Natural killer cell (primary cell): ENCODE measurements at regions not wholly inside any gene's neighbourhood (a gene's known extent, or its start where the extent isn't known, plus 50 kb on each side); places are given as distances from the start of the nearest gene placed in this dataset.

Experiments
- ATAC-seq, 3 donors: fragments of 150-1000 bp in 2 of 3; fragments of 200-7000 bp in 1 of 3; cut with Tn5 transposase; 1 replicate in 1 of 3; 2 replicates in 2 of 3; pipeline ENCODE4 v1.10.0; 2021; ENCODE audit warnings: mild to moderate bottlenecking in 2 of 3, moderate library complexity in 2 of 3
- DNase-seq, 2 donors: peaks; one replicate each; pipeline versions ENCODE4 v3.0.0 to v3.0.0-alpha.2; 2013 to 2021; ENCODE audit warnings: mixed read lengths in 1 of 2
- H3K27ac ChIP-seq: one replicate; pipeline ENCODE4 v1.5.1; 2013; ENCODE audit warnings: mild to moderate bottlenecking, low read length
- H3K27me3 ChIP-seq: one replicate; pipeline ENCODE4 v1.6.1; 2013; ENCODE audit warnings: low read length; ENCODE audit not compliant: control insufficient read depth, insufficient read depth
- H3K36me3 ChIP-seq: one replicate; pipeline ENCODE4 v1.6.1; 2013; ENCODE audit warnings: low read length; ENCODE audit not compliant: control insufficient read depth, insufficient read depth
- H3K4me1 ChIP-seq: one replicate; pipeline ENCODE4 v1.6.1; 2013; ENCODE audit warnings: low read length; ENCODE audit not compliant: control insufficient read depth, insufficient read depth
- H3K4me3 ChIP-seq: one replicate; pipeline ENCODE4 v1.5.1; 2013; ENCODE audit warnings: low read length
- H3K9me3 ChIP-seq: one replicate; pipeline ENCODE4 v1.6.1; 2013; ENCODE audit warnings: low read length; ENCODE audit not compliant: control insufficient read depth, insufficient read depth
- H3K27ac Mint-ChIP-seq, 2 donors: one replicate each; pipeline ENCODE4 v1.8.0; 2022; ENCODE audit warnings: mild to moderate bottlenecking in 2 of 2, mixed read lengths in 2 of 2, moderate library complexity in 1 of 2
- H3K27me3 Mint-ChIP-seq, 2 donors: one replicate each; pipeline ENCODE4 v1.8.0; 2022; ENCODE audit warnings: low read depth in 2 of 2, mixed read lengths in 2 of 2
- H3K36me3 Mint-ChIP-seq: one replicate; pipeline ENCODE4 v1.8.0; 2022; ENCODE audit warnings: mixed read lengths
- H3K4me1 Mint-ChIP-seq, 2 donors: one replicate each; pipeline ENCODE4 v1.8.0; 2022; ENCODE audit warnings: mixed read lengths in 2 of 2
- H3K4me3 Mint-ChIP-seq: one replicate; pipeline ENCODE4 v1.8.0; 2022; ENCODE audit warnings: mild to moderate bottlenecking, moderate library complexity, mixed read lengths
- H3K9me3 Mint-ChIP-seq, 2 donors: one replicate each; pipeline ENCODE4 v1.8.0; 2022; ENCODE audit warnings: mixed read lengths in 2 of 2
- WGBS: methylation state at CpG from one replicate; pipeline ENCODE4 v1.1.7; 2013; ENCODE audit warnings: missing lambda C conversion rate; ENCODE audit not compliant: insufficient coverage; 5-methylcytosine and 5-hydroxymethylcytosine counted together
- intact Hi-C: fragments of 100-400 bp; cut with micrococcal nuclease; formaldehyde crosslinking; loops from one replicate; pipeline ENCODE4 v1.14.2; 2022
- TF ChIP-seq, protein P1 (sequence below): fragments of 200-600 bp; IDR thresholded peaks from one replicate; pipeline ENCODE4 v1.8.0; 2022; ENCODE audit warnings: antibody characterized with exemption

DNA sequence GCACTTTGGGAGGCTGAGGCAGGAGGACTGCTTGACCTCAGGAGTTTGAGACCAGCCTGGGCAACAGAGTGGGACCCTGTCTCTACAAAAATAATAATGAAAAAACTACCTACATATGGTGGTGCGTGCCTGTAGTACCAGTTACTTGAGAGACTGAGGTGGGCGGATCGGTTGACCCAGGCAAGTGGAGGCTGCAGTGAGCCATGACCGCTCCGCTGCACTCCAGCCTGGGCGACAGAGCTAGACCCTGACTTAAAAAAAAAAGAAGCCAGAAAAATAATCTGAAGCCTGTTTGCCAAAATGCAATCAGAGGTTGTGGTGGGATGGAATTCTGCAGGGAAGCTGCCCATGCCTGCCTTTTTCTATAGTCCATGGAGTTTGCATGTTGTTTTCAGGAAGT is 50.4 kb upstream of the GGTA1 start:
- Mint-ChIP-seq H3K4me3 (no peak overlapping the region), H3K36me3 (no peaks in the 10 kb centered on the region), H3K9me3 (no peaks in the 10 kb centered on the region), H3K27me3 (peaks cover 7 to 18% of the 10 kb centered on the region in 2 donors), H3K4me1 (peaks cover 0 to 20% of the 10 kb centered on the region in 2 donors), H3K27ac (no peak overlapping the region)
- 91% methylated on average over 6 of the region's 6 CpGs for WGBS
- H3K27me3 ChIP-seq, result no peaks in the 10 kb centered on the region
- no peak overlapping the region for H3K4me3 ChIP-seq
- ATAC-seq, result no peak
- TF ChIP-seq, protein P1, sequence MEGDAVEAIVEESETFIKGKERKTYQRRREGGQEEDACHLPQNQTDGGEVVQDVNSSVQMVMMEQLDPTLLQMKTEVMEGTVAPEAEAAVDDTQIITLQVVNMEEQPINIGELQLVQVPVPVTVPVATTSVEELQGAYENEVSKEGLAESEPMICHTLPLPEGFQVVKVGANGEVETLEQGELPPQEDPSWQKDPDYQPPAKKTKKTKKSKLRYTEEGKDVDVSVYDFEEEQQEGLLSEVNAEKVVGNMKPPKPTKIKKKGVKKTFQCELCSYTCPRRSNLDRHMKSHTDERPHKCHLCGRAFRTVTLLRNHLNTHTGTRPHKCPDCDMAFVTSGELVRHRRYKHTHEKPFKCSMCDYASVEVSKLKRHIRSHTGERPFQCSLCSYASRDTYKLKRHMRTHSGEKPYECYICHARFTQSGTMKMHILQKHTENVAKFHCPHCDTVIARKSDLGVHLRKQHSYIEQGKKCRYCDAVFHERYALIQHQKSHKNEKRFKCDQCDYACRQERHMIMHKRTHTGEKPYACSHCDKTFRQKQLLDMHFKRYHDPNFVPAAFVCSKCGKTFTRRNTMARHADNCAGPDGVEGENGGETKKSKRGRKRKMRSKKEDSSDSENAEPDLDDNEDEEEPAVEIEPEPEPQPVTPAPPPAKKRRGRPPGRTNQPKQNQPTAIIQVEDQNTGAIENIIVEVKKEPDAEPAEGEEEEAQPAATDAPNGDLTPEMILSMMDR, result no peak
- H3K4me1 ChIP-seq, result peaks cover 17% of the 10 kb centered on the region
- H3K36me3 ChIP-seq, result no peaks in the 10 kb centered on the region
- DNase-seq, result no peak
- intact Hi-C loops, result loop anchor here (1.0 kb wide), 1 partner anchor 442 kb away; no protein-coding TSS in a partner anchor
- no peak overlapping the region for H3K27ac ChIP-seq
- H3K9me3 ChIP-seq, result no peaks in the 10 kb centered on the region

DNA sequence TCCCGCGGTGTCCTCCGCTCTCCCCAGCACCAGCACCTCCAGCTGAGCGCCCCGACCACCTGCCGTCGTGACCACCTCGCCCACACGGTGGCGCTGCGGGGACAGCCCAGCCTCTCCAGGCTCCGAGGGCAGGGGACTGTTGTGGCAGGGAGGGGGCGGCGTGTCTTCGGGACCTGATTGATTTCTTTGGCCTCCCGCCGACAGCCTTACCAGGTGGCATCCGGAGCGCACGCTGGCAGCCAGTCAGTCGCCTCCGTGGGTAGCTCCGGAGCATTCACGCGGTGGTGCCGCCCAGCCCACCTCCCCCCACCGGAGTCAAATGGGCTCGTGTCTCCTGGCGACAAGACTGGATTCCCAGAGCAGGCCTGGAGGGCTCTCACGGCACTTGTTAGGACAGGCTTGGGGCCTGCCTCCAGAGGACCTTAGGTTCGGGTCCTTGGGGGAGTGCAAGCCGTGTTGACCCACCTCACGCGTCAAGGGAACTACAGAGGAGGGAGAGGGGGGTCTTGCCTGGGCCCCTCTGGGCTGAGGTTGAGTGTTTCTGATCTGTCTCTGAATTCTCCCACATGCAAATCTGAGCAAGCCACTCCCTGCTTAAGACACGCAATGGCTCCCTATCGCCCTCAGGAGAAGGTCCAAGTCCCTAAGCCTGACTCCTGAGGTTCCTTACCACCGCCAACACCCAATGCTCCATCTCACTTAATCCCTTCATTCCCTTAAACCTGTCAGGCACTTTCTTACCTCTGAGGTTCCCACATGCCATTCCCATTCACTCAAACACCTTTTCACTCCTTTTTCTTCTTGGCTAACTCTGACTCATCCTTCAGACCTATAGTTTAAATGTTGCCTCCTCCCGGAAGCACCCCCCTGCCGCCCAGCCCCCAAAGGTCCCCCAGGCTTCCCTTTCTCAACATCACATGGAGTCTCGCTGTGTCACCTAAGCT is 51.2 kb upstream of the GGTA1 start:
- peak; percentile 79 to 91 (median 88) for ATAC-seq
- DNase-seq, result peak; percentile 75 to 78
- H3K4me1 ChIP-seq, result peaks cover 15% of the 10 kb centered on the region
- Mint-ChIP-seq H3K4me1 (peaks cover 0 to 20% of the 10 kb centered on the region in 2 donors), H3K27ac (no peak overlapping the region), H3K36me3 (no peaks in the 10 kb centered on the region), H3K27me3 (peaks cover 7 to 18% of the 10 kb centered on the region in 2 donors), H3K9me3 (no peaks in the 10 kb centered on the region), H3K4me3 (no peak overlapping the region)
- TF ChIP-seq, protein P1, result peak; percentile 90
- 21% methylated on average over 40 of the region's 40 CpGs for WGBS
- no peaks in the 10 kb centered on the region for H3K27me3 ChIP-seq
- H3K4me3 ChIP-seq, result no peak overlapping the region
- H3K36me3 ChIP-seq, result no peaks in the 10 kb centered on the region
- no peak overlapping the region for H3K27ac ChIP-seq
- H3K9me3 ChIP-seq, result no peaks in the 10 kb centered on the region
- intact Hi-C loops, result loop anchor here (1.0 kb wide), 1 partner anchor 441 kb away; no protein-coding TSS in a partner anchor

DNA sequence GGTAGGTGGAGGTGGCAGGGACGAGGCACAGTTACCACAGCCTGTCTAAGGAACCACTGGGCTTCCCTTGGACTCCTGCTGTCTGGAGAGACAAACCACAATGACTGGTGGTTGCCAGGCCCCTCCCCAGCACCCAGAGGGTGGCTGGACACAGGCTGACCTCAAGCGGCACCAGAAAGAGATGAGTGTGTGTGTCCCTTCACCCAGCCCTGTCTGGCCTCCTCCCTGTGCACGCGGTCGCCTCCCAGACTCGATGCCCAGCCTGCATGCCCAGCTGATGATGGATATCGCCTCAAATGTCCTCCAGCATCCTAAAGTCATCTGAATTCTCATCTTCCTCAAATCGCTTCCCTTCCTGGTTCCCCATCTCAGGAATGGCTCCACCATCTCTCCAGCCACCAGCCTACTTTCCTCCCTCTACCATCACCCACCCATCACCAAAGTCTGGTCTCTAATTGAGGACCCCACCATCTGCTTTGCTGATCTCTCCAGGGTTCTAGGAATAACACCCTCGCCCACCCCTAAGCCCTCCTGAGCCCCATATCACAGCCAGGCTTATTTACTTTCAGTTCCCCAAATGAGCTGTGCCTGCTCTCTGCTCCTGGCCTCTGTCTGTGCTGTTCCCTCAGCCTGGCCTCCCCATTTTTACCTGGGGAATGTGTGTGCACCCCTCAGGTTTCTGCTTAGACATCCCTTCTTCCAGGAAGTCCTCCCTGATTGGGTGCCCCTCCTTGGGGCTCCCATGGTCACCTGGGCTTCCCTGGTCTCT is 52.5 kb upstream of the GGTA1 start:
- TF ChIP-seq, protein P1, result no peak
- intact Hi-C loops, result no loop called here
- no peak overlapping the region for H3K4me3 Mint-ChIP-seq
- no peaks in the 10 kb centered on the region for H3K36me3 ChIP-seq
- H3K4me3 ChIP-seq, result no peak overlapping the region
- H3K9me3 Mint-ChIP-seq, result no peaks in the 10 kb centered on the region
- H3K4me1 ChIP-seq, result peaks cover 11% of the 10 kb centered on the region
- DNase-seq (no peak), ATAC-seq (no peak)
- 55% methylated on average over 9 of the region's 9 CpGs for WGBS
- peaks cover 0 to 26% of the 10 kb centered on the region in 2 donors for H3K4me1 Mint-ChIP-seq
- no peak overlapping the region for H3K27ac Mint-ChIP-seq
- no peak overlapping the region for H3K27ac ChIP-seq
- no peaks in the 10 kb centered on the region for H3K9me3 ChIP-seq
- no peaks in the 10 kb centered on the region for H3K27me3 ChIP-seq
- no peaks in the 10 kb centered on the region for H3K36me3 Mint-ChIP-seq
- H3K27me3 Mint-ChIP-seq, result peaks cover 7 to 18% of the 10 kb centered on the region in 2 donors
